ENCODE measurements at regions not wholly inside any gene's neighbourhood (a gene's known extent, or its start where the extent isn't known, plus 50 kb on each side); places are given as distances from the start of the nearest gene placed in this dataset.

GRCh38 chr20:23164176-23164601, 78.1 kb upstream of the CD93 start:
- Histone ChIP-seq H4K20me1 (ENCODE audit: insufficient read depth) (no peaks in the 10 kb centered on the region), H3K4me3 (IDR thresholded peaks at IDR 0.05; ENCODE audit: insufficient read depth, low read depth, low read length) (no peak overlapping the region), H3K36me3 (ENCODE audit: insufficient read depth) (no peaks in the 10 kb centered on the region), H3K9ac (no peak overlapping the region), H3K4me1 (ENCODE audit: low read depth, poor library complexity, severe bottlenecking) (peaks cover 6% of the 10 kb centered on the region), H3K79me2 (ENCODE audit: insufficient read depth, low read depth) (no peaks in the 10 kb centered on the region), H3K27ac (no peak overlapping the region), H3K27me3 (ENCODE audit: insufficient read depth, low read depth) (no peaks in the 10 kb centered on the region), H3K4me2 (no peak overlapping the region), H2AFZ (ENCODE audit: low read depth) (no peak overlapping the region)
- no peak for TF ChIP-seq CTCF (conservative IDR thresholded peaks at IDR 0.05; ENCODE audit: low read depth, low read length)

DNA sequence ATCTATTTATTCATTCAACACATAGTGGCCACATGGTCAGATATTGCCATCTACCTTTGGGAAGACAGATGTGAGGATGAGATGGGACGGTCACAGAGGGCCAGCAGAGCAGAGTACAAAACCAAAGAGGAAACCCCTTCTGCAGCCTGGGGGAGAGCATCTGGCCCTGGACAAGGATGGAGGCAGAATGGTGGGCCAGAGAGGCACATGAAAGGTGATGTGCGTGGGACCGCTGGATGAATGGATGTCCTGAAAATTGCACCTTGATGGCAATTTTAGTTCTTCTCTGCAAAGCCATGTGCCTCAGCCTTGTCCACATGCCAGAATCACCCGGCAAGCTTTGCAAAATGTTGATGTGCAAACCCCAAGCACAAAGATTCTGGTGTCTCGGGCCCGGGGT, 77.4 kb upstream of the CD93 start:
- Histone ChIP-seq H3K9ac (no peak overlapping the region), H3K36me3 (ENCODE audit: insufficient read depth) (no peaks in the 10 kb centered on the region), H3K4me1 (ENCODE audit: low read depth, poor library complexity, severe bottlenecking) (peaks cover 6% of the 10 kb centered on the region), H3K4me3 (IDR thresholded peaks at IDR 0.05; ENCODE audit: insufficient read depth, low read depth, low read length) (no peak overlapping the region), H3K4me2 (no peak overlapping the region), H2AFZ (ENCODE audit: low read depth) (no peak overlapping the region), H3K27ac (no peak overlapping the region), H4K20me1 (ENCODE audit: insufficient read depth) (no peaks in the 10 kb centered on the region), H3K27me3 (ENCODE audit: insufficient read depth, low read depth) (no peaks in the 10 kb centered on the region), H3K79me2 (ENCODE audit: insufficient read depth, low read depth) (no peaks in the 10 kb centered on the region)
- no peak for TF ChIP-seq CTCF (conservative IDR thresholded peaks at IDR 0.05; ENCODE audit: low read depth, low read length)

GRCh38 chr20:23162887-23163286, 76.8 kb upstream of the CD93 start:
- Histone ChIP-seq H3K4me3 (IDR thresholded peaks at IDR 0.05; ENCODE audit: insufficient read depth, low read depth, low read length) (no peak overlapping the region), H4K20me1 (ENCODE audit: insufficient read depth) (no peaks in the 10 kb centered on the region), H3K4me1 (ENCODE audit: low read depth, poor library complexity, severe bottlenecking) (peaks cover 6% of the 10 kb centered on the region), H3K9ac (no peak overlapping the region), H3K79me2 (ENCODE audit: insufficient read depth, low read depth) (no peaks in the 10 kb centered on the region), H3K27me3 (ENCODE audit: insufficient read depth, low read depth) (no peaks in the 10 kb centered on the region), H2AFZ (ENCODE audit: low read depth) (no peak overlapping the region), H3K36me3 (ENCODE audit: insufficient read depth) (no peaks in the 10 kb centered on the region), H3K27ac (no peak overlapping the region), H3K4me2 (no peak overlapping the region)
- TF ChIP-seq CTCF (conservative IDR thresholded peaks at IDR 0.05; ENCODE audit: low read depth, low read length) = no peak

DNA sequence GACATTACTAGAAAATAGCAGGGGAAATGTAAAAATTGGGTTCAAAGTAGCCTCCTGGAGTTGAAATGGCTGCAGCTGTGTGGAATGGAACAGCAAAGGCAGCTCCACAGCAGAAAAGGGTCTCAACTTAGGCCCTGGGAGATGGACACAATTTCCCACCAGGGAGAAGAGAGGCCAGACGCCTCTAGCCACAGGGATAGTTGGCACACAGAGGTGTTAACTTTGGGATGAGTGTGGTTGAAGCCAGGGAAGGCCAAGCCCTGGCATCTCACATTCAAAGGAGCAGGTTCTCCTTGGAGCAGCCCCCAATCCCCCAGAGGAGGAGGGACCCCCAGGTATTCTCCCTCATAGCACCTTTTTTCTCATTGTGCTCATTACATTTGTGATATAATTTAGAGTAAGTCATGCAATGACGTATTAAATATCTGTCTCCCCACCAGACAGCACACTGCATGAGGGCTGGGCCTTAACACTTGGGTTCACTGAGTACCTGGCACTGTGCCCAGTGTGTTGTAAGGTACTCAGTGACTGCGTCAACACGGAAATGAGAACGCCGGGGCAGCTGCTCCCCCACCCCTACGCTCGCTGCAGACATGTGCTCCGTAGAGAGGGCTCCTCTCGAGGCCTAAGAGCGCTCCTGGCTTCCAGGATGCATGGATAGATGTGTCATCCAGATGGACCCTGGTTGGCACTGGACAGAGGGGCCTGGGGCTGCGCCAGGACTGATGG, 76.0 kb upstream of the CD93 start:
- H3K79me2 ChIP-seq (ENCODE audit: insufficient read depth, low read depth) = no peaks in the 10 kb centered on the region
- no peak overlapping the region for H3K27ac ChIP-seq
- H3K27me3 ChIP-seq (ENCODE audit: insufficient read depth, low read depth) = no peaks in the 10 kb centered on the region
- H3K9ac ChIP-seq = no peak overlapping the region
- peaks cover 6% of the 10 kb centered on the region for H3K4me1 ChIP-seq (ENCODE audit: low read depth, poor library complexity, severe bottlenecking)
- TF ChIP-seq CTCF (conservative IDR thresholded peaks at IDR 0.05; ENCODE audit: low read depth, low read length) = no peak
- no peaks in the 10 kb centered on the region for H3K36me3 ChIP-seq (ENCODE audit: insufficient read depth)
- no peaks in the 10 kb centered on the region for H4K20me1 ChIP-seq (ENCODE audit: insufficient read depth)
- no peak overlapping the region for H3K4me3 ChIP-seq (IDR thresholded peaks at IDR 0.05; ENCODE audit: insufficient read depth, low read depth, low read length)
- no peak overlapping the region for H2AFZ ChIP-seq (ENCODE audit: low read depth)
- H3K4me2 ChIP-seq = no peak overlapping the region

All from KMS-11 (cell line).